A204.1 (cell line): ENCODE measurements at regions not wholly inside any gene's neighbourhood (a gene's known extent, or its start where the extent isn't known, plus 50 kb on each side); places are given as distances from the start of the nearest gene placed in this dataset.

Source experiments
- FAIRE-seq: peaks from 2 replicates; lab custom pipeline; 2012; peaks lifted over from hg19 to GRCh38; lab: Jason Lieb, UNC

GRCh38 chr7:46568420-46569132, 647.5 kb upstream of the IGFBP3 start:
- no peak for FAIRE-seq

DNA sequence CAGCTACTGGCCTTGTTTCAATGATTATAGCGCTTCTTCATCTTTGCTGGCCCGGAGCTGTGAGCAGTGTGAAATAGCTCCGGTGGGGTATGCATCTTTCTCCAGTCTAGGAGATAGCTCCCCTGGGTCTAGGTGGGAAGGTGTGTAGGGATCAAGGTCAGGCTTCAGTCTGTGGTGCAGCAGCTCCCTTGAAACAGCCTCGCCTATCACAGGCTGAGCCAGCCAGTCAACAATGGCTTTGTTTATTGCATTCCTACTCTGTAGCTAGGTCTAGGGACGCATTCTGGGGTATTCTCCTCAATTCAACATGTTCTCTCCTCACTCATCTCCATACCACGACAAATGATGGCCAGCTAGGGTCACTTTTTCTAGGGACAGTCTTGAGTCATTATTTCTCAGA, 646.8 kb upstream of the IGFBP3 start:
- FAIRE-seq = no peak

DNA sequence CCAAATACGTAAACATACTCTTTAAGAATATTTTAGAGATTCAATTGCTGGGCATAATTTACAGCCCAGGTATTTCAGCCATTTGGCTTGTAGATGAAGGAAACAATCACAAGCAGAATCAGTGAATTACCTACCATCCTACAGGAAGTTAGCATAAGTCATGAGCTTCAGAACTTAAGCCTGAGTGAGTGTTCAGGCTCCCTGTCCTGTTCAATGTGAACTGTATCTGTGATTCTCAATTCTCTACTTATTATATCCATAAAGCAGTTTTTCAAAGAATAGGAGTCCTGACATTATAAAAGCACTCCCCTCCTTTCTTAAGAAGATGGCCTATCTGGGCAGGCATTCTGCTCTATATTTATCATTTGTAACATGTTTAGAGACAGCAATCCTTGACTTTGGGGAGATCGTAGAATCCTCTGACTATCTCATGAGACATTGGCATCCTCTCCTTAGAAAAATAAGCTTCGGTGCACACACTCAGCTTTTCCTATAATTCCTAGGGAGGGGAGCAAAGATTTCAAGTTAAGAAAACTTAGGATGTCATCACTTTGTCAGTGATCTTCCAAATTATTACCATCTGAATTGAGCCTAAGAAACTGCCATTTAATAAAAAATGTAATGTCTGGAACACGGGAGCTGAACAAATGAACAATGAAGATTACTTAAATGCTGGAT, 645.2 kb upstream of the IGFBP3 start:
- no peak for FAIRE-seq

GRCh38 chr7:46565253-46566096, 644.4 kb upstream of the IGFBP3 start:
- no peak for FAIRE-seq

- FAIRE-seq = no peak
Measured at GRCh38 chr7:46559194-46559832, 638.2 kb upstream of the IGFBP3 start.

- FAIRE-seq = no peak
Measured at GRCh38 chr7:46558482-46559193, 637.6 kb upstream of the IGFBP3 start.

DNA sequence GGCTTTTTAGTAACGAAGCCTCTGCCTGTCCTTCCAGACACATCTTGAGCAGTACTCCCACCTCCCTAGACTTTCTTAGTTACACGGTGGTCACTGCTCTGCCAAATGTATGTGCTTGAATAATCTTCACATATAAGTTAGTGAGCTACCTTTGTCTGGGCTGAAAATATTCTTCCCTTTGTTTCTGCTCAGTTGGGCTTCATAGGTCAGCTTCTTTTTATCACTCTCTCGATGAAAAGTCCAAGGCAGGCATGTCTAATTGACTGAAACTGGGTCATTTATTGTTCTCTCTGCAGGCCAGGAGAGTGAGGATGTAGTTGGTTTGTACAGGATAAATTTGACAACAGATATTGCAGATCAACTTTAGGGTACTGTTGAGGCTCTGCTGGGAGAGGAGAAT, 636.7 kb upstream of the IGFBP3 start:
- FAIRE-seq = no peak

GRCh38 chr7:46557295-46557711, 636.2 kb upstream of the IGFBP3 start:
- no peak for FAIRE-seq

DNA sequence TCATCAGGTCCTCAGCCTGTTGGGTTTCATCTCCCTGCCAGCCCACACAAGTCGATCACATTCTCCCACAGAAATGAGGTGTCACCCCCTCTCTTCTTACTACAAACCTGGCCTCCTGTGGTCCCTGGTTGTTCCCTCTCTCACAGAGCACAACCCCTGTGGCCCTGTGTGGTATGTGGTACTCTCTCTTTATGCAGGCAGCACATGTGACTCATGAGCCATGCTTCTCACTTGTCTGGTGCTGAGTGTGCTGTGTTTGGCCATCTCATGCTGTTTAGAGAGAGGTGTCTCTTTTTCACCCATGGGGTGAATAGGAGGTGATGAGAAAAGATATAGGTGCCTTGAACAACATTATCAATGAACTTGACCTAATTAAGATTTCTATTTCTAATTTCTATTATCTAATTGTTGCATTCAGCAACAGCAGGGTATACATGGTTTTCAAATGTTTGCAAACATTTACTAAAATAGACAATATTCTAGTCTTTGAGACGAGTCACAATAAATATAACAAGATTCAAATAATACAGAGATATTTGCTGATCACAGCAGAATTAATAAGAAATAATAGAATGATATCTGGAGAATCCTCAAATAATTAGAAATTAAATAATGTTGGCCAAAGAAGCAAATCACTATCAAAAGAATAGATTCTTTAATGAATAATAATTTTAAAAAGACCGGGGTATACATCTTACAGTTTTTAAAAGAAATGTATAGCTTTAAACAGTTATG, 633.8 kb upstream of the IGFBP3 start:
- no peak for FAIRE-seq

DNA sequence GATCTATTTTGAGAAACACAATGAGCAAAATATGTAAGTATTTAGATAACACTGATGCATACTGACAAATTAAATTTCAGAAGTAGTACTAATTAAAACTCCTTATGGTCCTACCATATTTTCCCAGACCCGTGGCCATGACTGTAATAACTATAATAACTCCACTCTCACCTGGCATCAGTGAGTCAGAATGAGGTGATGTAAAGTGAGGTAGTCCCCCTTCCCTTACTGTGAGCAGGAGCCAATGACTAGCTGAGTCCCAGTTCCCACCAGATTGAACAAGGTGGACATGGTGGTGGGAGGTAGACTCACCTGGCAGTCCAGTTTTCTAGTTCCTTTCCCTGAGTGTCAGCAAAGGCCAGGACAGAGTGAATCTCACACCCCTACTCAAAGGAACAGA, 630.5 kb upstream of the IGFBP3 start:
- no peak for FAIRE-seq

DNA sequence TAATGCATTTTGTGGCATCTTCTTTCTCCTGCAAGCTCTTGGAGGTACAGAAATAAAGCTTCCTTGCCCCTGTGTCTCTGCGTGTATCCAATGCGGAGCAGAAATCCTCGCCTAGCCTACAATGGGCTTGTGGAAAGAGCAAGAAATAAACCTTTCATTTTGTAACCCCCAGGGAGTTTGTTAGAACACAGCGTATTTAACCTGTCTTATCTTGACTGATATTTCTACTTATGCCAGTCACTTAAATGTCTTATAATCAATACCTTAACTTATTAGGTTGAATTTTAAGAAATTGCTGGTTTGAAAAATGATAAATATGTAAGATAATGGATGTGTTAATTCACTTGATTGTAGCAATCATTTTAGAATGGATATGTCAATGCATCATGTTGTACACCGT, 629.8 kb upstream of the IGFBP3 start:
- no peak for FAIRE-seq

- no peak for FAIRE-seq
Measured at GRCh38 chr7:46549892-46550639, 629.0 kb upstream of the IGFBP3 start.

DNA sequence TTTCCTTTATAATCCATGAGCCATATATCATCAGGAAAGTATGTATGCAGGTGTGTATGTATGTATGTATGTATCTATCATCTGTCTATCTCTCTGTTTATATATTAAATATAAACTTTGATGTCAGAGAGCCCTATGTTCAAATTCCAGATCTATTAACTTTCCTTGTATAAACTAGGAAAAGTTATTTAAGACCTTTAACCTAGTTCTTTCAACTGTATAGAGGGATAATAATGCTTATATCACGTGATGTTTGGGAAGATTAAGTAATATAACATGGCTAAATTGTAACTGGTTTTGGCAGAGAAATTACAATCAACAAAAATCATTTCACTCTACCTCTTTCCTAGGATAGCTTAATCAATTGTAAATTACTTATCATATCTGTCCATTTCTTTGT, 628.3 kb upstream of the IGFBP3 start:
- no peak for FAIRE-seq

DNA sequence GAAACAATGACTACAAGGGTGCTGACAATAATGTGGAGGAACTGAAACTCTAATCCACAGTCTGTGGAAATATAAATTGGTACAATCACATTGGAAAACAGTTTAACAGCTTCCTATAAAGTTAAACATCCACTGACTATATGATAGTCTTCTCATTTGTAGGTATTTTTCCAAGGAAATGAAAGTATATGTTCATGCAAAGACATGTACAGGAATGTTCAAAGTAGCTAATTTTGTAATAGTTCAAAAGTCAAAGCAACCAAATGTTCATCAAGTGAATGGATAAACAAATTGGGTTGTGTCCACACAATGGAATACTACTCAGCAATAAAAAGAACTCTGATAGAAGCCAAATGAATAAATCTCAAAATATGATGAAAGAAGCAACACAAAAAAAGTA, 626.0 kb upstream of the IGFBP3 start:
- no peak for FAIRE-seq

DNA sequence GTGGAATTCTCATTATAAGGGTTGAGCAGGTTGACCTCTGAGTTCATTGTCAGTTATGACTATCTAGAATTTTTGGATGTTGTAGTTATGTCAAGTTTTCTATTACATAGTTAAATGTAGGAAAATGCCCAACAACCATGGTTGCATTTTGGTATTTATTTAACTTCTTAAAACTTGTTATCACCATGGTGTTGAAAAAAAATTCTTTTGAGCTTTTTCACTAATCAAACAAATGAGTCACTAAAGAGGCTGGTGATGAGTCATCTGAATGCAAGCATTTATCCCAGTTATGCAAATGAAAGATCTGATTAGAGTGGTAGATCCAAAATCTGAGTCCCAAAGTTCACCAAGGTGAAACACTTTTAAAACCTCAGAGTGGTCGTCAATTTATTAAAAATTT, 624.7 kb upstream of the IGFBP3 start:
- FAIRE-seq = no peak

- no peak for FAIRE-seq
Measured at GRCh38 chr7:46544396-46545008, 623.4 kb upstream of the IGFBP3 start.

DNA sequence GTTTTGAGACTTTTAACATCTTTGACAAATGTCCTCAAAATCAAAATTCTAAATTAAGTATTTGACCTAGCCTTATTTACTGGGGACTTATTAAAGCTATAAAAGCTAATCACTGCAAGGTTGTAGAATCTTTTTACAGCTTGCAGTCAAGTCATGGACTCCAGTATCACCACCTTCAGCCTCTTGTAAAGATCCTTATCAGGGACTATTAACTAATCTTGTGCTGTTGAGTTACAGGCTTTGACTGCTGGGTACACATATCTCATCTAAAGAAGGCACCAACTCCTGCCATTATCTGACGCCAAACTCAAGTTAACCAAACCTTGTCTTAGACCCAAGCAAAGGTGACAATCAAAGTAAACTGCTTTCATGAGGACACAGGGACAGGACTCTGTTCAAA, 621.0 kb upstream of the IGFBP3 start:
- no peak for FAIRE-seq

DNA sequence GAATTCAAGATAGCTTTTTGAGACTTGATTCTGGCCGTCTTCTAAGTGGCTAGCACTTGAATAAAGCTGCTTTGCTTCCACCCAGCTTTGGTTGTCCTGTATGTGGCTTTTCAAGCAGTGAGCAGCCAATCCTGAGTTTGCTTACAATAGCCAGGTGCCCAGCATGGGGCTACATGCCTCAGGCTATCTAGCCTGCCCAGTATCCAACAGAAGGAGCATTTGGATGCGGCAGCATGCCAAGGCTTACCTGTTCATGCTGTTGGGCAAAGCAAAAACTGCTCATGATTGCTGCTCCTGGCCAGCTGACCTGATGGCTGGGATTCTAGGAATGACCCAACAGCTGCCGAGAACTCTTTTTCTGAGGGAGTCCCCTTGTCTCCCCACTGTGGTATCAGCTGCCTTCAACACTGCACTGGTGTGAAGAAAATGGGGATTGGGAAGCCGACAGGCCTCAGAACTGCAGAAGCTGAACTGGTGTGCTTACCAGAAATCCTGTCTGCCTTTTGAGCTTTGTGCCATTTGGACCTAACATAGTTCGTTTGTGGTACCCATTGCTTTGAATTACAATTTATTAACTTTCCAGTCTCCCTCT, 618.9 kb upstream of the IGFBP3 start:
- FAIRE-seq = no peak

DNA sequence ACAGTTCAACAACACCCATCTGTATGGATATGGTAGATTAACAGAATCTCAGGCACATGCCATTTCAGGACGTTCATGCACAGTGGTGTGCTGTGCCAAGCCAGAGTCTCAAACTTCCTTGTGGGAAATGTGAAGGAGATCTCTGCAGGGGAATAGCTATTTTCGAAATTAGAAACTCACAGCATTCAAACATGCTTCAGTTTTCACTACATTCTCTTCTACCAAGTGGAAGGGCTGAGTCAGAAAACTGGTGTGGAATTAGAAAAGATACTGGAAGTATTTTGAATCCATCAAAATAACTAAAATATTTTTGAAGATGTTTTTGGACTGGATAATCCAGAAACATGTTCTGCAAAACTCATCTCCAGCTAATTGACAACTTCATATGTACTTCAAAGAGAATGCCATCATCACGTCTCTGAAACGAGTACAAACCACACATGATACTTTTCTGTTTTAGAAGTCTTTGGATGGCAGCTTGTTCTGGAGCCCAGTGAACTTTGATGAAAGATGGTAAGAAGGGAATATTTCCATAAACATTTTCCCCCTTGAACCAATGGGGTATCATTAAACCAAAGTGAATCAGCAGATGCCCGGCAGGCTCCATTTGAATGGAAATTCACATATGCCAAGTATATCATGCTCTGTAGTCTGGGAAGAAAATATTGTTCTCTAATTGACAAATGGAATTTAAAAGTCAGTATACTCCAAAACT, 616.3 kb upstream of the IGFBP3 start:
- FAIRE-seq = no peak
